ENCODE measurements at regions not wholly inside any gene's neighbourhood (a gene's known extent, or its start where the extent isn't known, plus 50 kb on each side); places are given as distances from the start of the nearest gene placed in this dataset.

DNA sequence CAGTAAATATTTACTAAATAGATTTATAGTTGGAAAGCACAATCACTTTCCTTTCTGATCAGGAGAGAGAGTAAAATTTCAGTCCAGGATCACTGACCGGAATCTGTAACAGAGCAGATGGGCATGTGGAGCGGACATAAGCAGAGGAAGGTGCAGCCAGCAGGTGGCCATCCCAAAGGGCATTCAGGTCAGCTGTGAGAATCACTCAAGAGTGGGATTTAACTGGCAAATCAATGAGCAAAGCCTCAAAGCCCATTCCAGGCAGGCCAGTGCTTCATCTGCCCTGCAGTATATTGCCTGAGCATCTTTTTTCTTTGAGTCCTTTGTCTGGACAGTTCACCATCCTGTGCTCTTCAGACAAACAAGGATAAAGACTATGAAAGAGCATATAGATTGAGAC lies 166.4 kb upstream of the SLC14A2 start:
- TF ChIP-seq, protein P1, sequence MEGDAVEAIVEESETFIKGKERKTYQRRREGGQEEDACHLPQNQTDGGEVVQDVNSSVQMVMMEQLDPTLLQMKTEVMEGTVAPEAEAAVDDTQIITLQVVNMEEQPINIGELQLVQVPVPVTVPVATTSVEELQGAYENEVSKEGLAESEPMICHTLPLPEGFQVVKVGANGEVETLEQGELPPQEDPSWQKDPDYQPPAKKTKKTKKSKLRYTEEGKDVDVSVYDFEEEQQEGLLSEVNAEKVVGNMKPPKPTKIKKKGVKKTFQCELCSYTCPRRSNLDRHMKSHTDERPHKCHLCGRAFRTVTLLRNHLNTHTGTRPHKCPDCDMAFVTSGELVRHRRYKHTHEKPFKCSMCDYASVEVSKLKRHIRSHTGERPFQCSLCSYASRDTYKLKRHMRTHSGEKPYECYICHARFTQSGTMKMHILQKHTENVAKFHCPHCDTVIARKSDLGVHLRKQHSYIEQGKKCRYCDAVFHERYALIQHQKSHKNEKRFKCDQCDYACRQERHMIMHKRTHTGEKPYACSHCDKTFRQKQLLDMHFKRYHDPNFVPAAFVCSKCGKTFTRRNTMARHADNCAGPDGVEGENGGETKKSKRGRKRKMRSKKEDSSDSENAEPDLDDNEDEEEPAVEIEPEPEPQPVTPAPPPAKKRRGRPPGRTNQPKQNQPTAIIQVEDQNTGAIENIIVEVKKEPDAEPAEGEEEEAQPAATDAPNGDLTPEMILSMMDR (conservative IDR thresholded peaks at IDR 0.05; ENCODE audit: control insufficient read depth, insufficient read depth, low read depth, low read length): no peak
- no peak overlapping the region for H3K4me3 ChIP-seq (ENCODE audit: control insufficient read depth, low read depth, low read length)
- DNase-seq (ENCODE audit: low read depth): no peak

DNA sequence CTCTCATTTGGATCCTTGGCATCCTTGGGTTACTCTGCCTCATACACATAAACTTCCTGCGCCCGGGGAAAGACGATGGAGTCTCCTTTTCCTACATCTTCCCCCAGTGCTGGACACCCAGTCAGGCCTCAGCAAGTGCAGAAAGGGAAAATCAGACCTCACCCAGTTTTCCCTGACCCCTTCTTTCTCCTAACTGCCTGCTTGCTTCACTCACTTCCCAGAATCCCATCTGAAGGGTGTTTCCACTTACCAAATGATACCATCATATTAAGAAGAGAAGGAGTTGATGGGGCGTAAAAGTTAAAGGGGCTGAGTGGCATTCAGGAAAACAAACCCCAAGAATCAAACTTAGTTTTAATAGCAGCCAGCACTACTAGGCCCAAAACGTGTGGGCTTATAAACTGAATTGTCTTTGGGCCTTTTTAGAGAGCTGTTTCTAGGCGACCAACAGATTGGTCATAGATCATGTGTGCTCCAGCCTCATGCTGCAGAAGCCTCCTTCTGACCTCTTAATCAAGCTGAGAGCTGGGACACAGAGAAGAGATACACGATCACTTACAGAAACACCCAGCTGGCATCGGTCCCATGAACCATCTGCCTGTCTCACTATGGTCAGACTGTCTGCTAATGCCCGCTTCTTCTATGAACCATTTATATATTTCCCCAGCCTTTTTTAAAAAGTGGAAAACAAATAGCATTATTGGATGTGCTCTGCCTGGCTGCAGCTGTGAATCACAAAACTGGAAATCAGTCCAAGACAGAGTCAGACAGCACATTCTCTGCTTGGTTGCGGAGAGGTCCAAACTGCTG lies 165.7 kb upstream of the SLC14A2 start:
- TF ChIP-seq, protein P1 (conservative IDR thresholded peaks at IDR 0.05; ENCODE audit: control insufficient read depth, insufficient read depth, low read depth, low read length): no peak
- peak; percentile 75 for DNase-seq (ENCODE audit: low read depth)
- H3K4me3 ChIP-seq (ENCODE audit: control insufficient read depth, low read depth, low read length): no peak overlapping the region

DNA sequence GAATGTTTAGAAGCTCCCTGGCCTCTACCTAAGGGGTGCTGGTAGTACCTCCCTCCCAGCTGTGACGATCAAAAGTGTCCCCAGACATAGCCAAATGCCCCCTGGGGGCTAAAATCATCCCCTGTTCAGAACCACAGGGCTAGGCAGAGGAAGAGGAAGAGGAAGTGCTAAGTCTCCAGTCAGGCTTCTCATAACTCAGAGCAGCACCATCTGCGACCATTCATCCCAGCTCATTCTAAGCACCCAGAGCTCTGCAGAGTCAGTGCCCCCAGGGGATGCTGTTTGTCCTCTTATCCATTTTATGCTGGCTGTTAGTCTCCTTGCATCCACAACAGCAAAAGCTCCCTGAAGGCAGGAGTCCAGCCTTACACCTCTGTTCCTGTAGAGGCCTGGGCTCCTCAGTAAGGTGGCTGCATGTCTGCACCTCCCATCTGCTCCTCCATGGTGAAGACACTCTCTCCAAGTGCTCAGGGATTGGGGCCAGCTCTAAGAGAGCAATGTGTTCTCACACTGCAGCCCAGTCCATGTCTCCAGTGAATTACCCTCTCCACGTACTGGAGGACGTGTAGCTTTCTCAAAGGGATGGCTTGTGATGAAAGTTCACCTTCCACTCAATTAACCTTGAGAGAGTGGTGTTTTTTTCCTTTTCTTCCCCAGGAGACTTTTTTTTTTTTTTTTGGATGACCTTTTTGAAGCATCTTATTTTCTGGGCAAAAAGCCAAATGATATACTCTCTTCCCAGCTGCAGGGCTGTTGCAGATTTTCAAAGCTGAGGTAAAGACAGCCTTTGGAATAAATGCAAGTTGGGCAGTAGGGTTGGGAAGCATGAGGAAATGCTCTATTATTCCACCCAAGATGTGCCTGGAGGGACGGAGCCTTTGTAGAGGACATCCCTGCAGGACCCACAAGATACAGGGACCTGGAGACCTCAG lies 158.9 kb upstream of the SLC14A2 start:
- TF ChIP-seq, protein P1 (conservative IDR thresholded peaks at IDR 0.05; ENCODE audit: control insufficient read depth, insufficient read depth, low read depth, low read length): no peak
- no peak overlapping the region for H3K4me3 ChIP-seq (ENCODE audit: control insufficient read depth, low read depth, low read length)
- DNase-seq (ENCODE audit: low read depth): peak; percentile 19

DNA sequence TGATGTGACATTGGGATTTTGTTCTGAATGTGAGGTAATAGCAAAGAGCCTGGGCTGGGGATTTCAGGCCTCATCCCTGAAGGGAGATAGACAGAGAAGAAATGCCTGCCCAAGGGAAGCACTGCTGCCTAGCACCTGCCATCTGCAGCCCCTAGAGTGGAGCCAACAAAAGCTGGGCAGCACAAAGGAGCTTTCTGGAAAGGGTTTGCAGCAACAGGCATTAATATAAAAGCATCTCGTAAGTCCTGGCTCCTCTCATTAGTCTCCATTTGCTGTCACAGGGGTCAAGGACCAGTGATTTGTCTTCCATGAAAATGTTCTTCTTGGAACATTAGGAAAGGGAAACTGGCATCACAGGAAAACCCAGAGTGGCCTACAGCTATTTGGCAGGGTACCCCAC lies 157.2 kb upstream of the SLC14A2 start:
- TF ChIP-seq, protein P1 (conservative IDR thresholded peaks at IDR 0.05; ENCODE audit: control insufficient read depth, insufficient read depth, low read depth, low read length): no peak
- DNase-seq (ENCODE audit: low read depth): no peak
- H3K4me3 ChIP-seq (ENCODE audit: control insufficient read depth, low read depth, low read length): no peak overlapping the region

DNA sequence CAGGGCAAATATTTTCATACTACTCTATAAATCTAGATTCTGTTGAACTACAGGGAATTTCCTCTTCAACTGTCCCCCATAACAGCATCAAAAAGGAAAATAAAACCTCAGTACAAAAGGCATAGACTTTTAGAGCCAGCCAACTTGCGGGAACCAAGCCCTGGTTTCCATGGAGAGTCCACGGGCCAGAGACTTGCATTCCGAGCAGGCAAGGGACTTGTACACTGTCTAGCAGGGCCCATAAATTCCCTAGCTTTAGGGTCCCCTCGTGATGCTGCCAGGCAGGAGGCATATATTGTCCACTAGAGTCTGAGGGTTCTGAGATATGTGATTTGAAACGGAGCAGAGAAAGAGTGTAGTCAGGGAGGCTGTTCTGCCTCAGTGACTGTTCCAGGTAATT lies 153.1 kb upstream of the SLC14A2 start:
- DNase-seq (ENCODE audit: low read depth): no peak
- H3K4me3 ChIP-seq (ENCODE audit: control insufficient read depth, low read depth, low read length): no peak overlapping the region
- TF ChIP-seq, protein P1 (conservative IDR thresholded peaks at IDR 0.05; ENCODE audit: control insufficient read depth, insufficient read depth, low read depth, low read length): no peak

DNA sequence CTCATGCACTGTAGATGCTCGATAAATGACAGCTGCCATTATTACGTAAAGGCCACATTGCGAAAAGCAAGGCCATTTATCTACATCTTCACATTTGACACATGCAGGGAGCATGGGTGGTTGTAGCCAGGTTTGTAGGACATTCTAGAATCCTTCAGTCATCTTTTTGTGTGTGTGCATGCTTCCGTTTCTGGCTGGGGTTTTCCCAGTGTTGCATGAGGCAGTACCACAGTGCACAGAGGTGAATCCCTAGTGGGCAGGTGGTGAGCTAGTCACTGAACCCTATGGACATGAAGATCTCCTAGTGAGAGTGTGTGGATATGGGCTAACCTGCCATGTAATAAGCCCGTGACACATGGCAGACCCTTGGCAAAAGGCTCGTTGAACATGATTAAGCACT lies 151.8 kb upstream of the SLC14A2 start:
- DNase-seq (ENCODE audit: low read depth): no peak
- TF ChIP-seq, protein P1 (conservative IDR thresholded peaks at IDR 0.05; ENCODE audit: control insufficient read depth, insufficient read depth, low read depth, low read length): no peak
- no peak overlapping the region for H3K4me3 ChIP-seq (ENCODE audit: control insufficient read depth, low read depth, low read length)
